SK-N-SH (cell line): ENCODE measurements at regions not wholly inside any gene's neighbourhood (a gene's known extent, or its start where the extent isn't known, plus 50 kb on each side); places are given as distances from the start of the nearest gene placed in this dataset.

ENCODE experiments used
- CTCF ChIP-seq: fragments of 200-600 bp; sonication (generic); IDR thresholded peaks from 2 replicates; pipeline ENCODE4 v1.6.1; 2017; ENCODE audit warnings: antibody characterized with exemption, mild to moderate bottlenecking, moderate library complexity
- EP300 ChIP-seq, 2 experiments: IDR thresholded peaks; 2 replicates each; pipeline versions ENCODE4 v1.4.0 to v1.6.1; 2012; ENCODE audit warnings: borderline replicate concordance in 1 of 2, low read depth in 1 of 2, low read length in 1 of 2
- GABPA ChIP-seq: IDR thresholded peaks from 2 replicates; pipeline ENCODE4 v1.4.0; 2012; ENCODE audit warnings: low read depth, mild to moderate bottlenecking
- GATA2 ChIP-seq: sonication (generic); formaldehyde crosslinking; IDR thresholded peaks from 2 replicates; pipeline ENCODE4 v1.5.0; 2020; ENCODE audit warnings: mild to moderate bottlenecking, missing genetic modification reagents
- MAX ChIP-seq: IDR thresholded peaks from 2 replicates; pipeline ENCODE4 v1.4.0; 2012; ENCODE audit warnings: low read depth
- POLR2AphosphoS5 ChIP-seq: IDR thresholded peaks from 2 replicates; pipeline ENCODE4 v1.6.1; 2012; ENCODE audit warnings: low read depth, low read length
- RXRA ChIP-seq: IDR thresholded peaks from 2 replicates; pipeline ENCODE4 v1.4.0; 2012; ENCODE audit warnings: low read depth, mild to moderate bottlenecking, borderline replicate concordance
- SIN3A ChIP-seq: IDR thresholded peaks from 2 replicates; pipeline ENCODE4 v1.6.1; 2012; ENCODE audit warnings: low read depth, mild to moderate bottlenecking, low read length, moderate library complexity, borderline replicate concordance
- SMC3 ChIP-seq: IDR thresholded peaks from 2 replicates; pipeline ENCODE4 v1.6.1; 2012; ENCODE audit warnings: low read depth, low read length, improper control_type of control experiment
- TAF1 ChIP-seq: IDR thresholded peaks from 2 replicates; pipeline ENCODE4 v1.6.1; 2012; ENCODE audit warnings: low read depth, mild to moderate bottlenecking, low read length, moderate library complexity, borderline replicate concordance
- ZBTB33 ChIP-seq: IDR thresholded peaks from 2 replicates; pipeline ENCODE4 v1.4.0; 2012; ENCODE audit warnings: low read depth, borderline replicate concordance
- TF ChIP-seq, protein P1 (sequence below): fragments of 150-350 bp; IDR thresholded peaks from 2 replicates; pipeline ENCODE4 v1.6.1; 2017; ENCODE audit warnings: antibody characterized with exemption, low read length, low read depth, borderline replicate concordance

- TF ChIP-seq EP300 (IDR thresholded peaks at IDR 0.05; ENCODE audit: borderline replicate concordance in 1 of 2, low read depth in 1 of 2, low read length in 1 of 2) = no peak
- TF ChIP-seq CTCF = no peak
- no peak for TF ChIP-seq SIN3A
- TF ChIP-seq MAX = no peak
- TF ChIP-seq GABPA = no peak
- no peak for TF ChIP-seq ZBTB33
- TF ChIP-seq, protein P1, sequence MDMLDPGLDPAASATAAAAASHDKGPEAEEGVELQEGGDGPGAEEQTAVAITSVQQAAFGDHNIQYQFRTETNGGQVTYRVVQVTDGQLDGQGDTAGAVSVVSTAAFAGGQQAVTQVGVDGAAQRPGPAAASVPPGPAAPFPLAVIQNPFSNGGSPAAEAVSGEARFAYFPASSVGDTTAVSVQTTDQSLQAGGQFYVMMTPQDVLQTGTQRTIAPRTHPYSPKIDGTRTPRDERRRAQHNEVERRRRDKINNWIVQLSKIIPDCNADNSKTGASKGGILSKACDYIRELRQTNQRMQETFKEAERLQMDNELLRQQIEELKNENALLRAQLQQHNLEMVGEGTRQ = no peak
- no peak for TF ChIP-seq RXRA
- no peak for TF ChIP-seq SMC3
- TF ChIP-seq TAF1 = no peak
- no peak for TF ChIP-seq GATA2 (CRISPR knock-in tag)
- no peak for TF ChIP-seq POLR2AphosphoS5
These were observed 489.5 kb downstream of the CDH2 start for GRCh38 chr18:27687351-27687979.
